ENCODE measurements at regions not wholly inside any gene's neighbourhood (a gene's known extent, or its start where the extent isn't known, plus 50 kb on each side); places are given as distances from the start of the nearest gene placed in this dataset.
"Not testable (repeated sequence)": the region's sequence is repeated elsewhere in the genome, so short reads cannot be mapped to it uniquely, and the experiment has no call there.

DNA sequence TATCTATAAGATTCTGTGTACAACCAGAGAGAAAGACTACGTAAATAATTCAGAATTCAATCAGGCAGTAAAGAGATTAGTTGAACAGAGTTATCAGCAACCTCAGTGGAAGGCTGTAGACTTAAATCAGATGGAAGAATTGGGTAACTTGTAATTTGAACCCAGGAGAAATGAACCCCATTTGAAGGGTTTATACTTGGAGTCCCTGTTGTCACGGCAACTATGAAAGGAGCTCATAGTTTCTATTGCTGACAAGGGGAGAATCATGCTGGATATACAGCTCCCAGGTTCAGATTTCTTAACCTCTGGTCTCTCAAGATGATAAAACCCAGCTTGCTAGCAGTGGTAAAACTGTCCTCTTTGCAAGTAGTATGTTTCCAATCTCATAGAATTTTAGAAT lies 54.4 kb upstream of the BMP4 start:
- DNase-seq (ENCODE audit: low spot score) = no peak

DNA sequence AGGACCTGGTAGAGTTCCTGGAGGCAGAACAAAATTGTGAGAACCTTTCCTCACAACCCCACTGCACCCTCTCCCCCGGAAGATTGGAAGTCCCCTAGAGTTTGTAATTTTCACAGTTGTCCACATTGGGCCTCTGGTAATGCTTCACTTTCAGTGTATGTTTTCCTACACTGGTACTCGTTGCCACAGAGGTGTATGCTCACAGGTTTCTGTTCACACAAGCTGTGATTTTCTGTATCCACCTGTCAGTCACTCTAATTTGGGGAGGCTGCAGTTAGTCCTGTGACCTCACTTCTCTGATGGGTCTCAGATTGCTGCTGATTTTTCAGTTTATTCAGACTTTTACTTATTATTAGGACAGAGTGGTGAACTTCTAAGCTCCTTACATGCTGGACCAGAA lies 66.4 kb upstream of the BMP4 start:
- DNase-seq (ENCODE audit: low spot score) = no peak

DNA sequence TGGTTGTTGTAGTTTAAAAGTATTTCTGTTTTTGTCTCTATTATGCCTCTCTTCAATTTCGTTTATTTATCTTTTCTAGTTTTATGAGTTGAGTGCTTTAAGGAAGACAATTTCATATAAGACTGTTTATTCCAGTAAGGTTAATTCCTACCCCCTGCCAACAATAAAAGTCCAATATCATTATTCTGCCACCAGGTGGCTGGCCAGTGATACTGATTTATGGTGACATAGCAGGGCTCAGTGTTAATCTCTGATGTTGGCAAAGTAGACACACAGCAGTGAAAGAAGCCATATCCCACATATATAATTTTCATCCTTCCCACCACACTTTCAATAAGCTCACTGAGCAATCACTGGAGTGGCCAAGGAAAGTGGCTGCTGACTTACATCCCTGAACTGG lies 69.0 kb upstream of the BMP4 start:
- DNase-seq (ENCODE audit: low spot score) = no peak

DNA sequence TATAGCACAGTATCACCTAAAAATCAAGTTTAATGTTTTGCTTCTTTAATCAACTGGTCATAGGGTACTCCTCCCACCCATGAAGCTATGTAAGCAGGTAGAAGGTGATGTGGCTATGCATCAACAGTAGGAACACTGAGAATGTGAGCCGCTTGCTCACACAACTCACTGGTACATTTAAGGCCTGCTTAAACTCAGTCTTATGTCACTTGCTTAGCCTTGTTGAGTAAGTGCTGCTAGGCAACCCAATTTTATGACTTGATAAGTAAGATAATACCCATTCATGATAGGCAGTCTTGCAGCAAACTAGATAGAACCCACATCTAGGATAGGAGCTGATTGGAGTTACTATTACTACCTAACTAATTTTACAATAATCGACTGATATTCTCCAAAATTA lies 70.0 kb upstream of the BMP4 start:
- no peak for DNase-seq (ENCODE audit: low spot score)

DNA sequence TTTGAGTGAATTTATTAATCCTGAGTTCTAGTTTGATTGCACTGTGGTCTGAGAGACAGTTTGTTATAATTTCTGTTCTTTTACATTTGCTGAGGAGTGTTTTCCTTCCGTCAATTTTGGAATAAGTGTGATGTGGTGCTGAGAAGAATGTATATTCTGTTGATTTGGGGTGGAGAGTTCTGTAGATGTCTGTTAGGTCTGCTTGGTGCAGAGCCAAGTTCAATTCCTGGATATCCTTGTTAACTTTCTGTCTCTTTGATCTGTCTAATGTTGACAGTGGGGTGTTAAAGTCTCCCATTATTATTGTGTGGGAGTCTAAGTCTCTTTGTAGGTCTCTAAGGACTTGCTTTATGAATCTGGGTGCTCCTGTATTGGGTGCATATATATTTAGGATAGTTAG lies 74.4 kb upstream of the BMP4 start:
- not testable (repeated sequence) for DNase-seq (ENCODE audit: low spot score)

DNA sequence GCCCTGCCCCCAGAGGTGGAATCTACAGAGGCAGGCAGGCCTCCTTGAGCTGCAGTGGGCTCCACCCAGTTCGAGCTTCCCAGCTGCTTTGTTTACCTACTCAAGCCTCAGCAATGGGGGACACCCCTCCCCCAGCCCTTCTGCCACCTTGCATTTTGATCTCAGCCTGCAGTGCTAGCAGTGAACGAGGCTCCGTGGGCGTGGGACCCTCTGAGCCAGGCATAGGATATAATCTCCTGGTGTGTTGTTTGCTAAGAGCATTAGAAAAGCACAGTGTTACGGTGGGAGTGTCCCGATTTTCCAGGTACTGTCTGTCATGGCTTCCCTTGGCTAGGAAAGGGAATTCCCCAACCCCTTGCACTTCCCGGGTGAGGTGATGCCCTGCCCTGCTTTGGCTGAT lies 76.7 kb upstream of the BMP4 start:
- not testable (repeated sequence) for DNase-seq (ENCODE audit: low spot score)

DNA sequence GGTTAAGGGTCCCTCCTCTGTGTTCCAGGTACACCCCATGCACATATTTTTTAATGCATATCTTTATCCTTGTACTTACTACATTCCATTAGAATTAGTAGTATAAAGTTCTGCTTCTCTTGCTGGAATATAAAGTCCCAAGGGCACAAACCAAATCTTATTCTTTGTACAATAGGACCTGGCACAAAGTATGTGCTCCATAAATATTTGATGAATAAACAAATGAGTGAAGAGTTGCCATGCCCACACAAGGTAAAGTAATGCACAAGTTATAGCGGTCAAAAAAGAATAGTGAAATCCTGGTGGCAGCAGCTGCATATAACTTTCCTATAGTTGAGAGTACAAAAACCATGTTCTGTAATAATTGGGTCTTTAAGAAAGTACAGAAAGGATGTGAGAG lies 82.1 kb upstream of the BMP4 start:
- DNase-seq (ENCODE audit: low spot score) = no peak

DNA sequence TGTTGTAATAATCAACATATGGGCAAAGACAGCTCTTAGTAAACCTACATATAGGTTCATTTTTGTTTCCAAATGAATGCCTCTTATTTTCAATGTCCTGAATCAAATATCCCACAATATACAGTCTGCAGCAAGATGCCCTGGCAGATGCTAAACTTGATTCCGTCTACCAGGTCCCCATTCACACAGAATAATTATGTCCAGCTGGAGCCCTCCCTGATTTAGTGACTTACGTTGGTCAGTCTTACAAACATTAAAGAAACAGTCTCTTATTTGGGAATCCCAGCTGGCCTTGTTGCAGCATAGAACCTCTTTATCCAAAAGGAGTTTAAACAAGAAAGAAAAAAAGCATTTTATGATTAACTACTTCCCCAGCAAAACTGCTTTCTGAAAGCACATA lies 82.7 kb upstream of the BMP4 start:
- DNase-seq (ENCODE audit: low spot score) = no peak

DNA sequence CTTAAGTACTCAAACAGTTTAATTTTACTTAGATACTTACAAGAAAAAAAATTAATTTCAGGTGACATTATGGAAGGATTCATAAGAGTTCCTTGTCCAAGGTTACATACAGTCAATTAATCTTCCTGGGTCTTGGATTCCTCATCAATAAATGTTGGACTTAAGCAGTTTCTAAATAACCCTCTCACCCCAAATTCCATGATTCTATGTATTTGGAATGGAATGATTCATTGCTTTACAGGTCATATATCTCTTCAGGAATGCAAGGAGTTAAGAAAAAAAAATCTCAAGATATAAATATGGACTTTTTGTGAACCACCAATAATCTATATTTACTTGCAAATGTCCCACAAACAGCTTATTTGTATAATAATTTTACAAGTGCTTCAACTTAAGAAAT lies 84.2 kb upstream of the BMP4 start:
- DNase-seq (ENCODE audit: low spot score) = no peak

DNA sequence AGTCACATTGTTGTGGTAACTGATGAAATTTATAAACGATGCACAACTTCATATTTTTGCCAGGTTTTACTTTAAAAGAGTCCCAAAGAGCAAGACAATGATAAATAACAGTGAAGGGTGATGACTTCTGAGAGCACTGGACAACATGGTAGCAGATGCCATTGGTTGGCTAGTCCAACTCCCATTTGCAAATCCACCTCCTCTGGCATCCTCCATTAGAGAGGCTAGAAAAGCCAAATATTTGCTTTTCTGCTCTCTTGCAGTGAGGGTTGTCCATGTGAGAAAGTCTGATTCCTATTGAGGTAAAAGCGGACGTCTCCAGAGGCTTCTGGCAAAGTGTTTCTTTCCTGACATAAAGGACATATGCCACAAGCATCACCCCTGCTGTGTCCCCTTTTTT lies 89.6 kb upstream of the BMP4 start:
- no peak for DNase-seq (ENCODE audit: low spot score)

DNA sequence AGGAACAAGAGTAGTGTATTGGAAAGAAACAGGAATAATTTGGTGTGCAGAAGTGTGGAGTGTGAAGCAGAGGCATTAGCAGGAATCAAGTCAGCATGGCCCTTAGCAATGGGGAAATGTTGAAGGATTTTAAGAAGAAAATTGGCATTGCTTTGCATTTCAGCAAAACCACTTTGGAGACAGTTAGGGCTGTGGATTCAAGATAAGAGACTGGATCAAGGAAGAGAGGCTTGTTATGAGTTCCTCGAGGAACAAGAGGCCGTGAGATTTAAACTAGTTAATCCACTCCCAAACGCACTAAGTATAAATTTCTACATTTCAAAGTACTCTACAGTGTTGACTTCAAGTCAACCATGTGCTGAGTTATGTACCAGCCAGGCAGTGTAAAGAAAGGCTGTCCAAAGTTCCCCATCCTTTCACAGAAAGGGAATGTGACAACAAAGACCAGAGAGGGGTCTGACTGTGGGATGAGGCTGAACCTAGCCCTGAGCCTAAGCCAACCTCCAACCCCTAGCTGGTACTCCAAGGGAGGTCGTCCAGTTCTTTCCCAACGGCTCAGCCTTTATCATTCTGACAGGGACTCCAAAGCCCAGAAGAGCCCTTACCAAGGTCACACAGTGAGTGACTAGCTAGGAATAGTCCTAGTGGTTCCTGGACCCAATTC lies 91.2 kb upstream of the BMP4 start:
- no peak for DNase-seq (ENCODE audit: low spot score)

DNA sequence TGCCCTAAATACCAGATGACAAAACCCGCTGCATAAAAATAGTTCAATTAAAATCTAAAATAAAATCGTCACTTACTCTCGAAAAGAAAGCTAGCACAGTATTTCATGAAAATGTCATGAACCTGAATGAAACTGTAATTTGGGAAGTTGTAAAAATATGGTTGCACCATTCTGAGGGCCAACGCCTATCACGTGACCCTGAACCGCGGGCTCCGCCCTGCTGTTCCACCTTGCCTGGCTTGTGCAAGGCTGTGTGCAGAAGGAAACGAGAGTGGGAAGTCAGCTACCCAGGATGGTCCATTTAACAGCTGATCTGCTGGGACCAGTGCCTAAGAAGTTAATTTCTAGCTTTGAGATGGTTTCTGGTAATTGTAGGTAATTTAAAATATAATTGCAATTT lies 91.7 kb upstream of the BMP4 start:
- no peak for DNase-seq (ENCODE audit: low spot score)

DNA sequence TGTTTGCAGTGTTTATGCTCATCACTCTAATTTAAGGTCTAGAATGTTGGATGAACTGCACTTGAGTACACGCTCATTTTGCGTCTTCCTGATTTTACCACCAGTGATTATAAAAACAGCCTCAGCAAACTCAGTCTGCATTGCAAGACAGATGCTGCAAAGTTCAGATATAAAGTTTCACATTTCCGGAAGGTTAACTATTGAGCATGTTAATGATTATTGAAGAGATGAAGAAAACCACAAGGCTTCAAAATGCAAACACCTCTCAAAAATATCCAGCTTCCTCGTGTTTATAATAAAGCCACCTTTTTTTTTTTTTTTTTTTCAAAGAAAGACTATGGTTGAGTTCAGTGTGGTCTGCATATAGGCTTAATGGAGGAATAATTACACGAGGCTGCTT lies 92.1 kb upstream of the BMP4 start:
- no peak for DNase-seq (ENCODE audit: low spot score)

DNA sequence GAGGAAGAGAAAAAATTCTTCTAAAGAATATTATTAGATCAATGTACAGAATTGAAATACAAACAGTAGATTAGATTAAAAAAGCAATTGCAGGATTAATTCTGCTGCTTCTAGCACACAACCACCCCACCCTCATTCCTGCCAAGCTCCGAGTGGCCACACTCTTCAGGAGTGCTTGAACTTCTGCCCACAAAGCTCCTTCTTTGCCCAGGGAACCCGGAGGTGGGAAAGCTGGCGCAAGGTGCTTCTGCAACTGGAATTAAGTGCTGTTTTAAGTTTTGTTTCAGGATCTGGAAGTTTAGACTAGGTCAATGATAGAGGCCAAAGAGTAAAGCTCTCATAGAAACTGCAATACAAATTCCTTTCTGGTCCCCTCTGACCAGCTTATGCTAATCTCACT lies 94.1 kb upstream of the BMP4 start:
- DNase-seq (ENCODE audit: low spot score) = no peak

DNA sequence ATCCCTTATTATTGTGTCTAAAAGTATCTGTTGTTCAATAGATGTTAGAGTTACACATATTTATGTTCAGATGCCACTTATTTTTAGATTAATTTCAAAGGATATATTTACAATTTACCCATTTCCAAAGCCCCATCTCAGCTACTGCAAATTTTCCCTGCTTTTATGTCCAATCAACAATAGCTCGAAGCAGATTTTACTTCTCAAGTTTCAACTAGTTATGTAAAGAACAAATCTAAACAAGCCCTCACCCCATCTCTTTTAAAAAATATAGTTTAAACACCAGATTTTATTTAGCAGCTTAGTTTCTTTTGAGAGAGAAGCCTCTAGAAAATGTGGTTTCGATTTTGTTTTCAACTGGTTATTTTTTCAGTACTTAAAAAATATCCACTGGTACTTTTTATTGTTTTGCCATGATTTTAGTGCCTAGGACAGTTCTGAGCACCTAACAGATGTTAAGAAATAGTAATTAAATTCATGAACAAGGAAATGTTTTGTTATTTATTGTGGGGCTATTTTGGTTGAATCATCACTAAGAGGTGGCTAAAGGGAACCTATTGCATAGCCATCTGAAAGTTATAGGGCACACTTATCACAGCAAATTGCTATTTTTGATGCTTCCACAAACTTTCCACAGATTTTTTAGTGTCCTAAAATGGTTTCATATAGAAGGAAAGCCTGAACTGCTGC lies 96.2 kb upstream of the BMP4 start:
- no peak for DNase-seq (ENCODE audit: low spot score)

DNA sequence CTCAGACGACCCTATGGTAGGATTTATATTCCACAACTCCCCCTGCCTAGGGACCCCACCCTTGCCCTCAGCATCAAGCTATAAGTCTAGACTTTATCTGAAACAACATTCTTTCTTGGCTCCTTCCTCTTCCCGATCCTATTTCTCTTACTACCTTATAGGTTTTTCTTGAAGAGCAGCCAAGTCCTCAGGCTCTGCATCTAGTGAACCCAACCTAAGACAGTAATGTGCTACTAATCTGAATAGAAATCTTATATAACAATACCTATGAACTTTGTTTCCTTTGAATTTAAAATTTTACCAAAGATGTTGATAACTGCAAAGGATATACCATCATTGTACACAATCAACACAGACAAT lies 96.7 kb upstream of the BMP4 start:
- no peak for DNase-seq (ENCODE audit: low spot score)

DNA sequence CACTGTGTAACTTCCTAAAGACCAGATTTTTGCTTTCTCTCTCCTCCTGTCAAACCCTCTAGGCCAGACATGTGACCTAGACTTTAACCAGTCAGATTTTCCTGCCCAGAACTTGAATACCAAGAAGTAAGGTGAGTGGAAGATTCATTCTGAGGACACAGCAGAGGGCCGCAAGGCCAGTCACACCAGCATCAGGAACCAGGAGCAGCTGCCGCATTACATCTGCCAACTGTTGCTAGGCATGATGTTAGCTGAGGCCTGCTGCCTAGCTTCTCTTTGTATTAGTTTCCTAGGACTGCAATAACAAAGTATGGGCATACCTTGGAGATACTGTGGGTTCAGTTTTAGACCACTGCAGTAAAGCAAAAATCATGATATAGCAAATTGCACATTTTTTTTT lies 101.9 kb upstream of the BMP4 start:
- no peak for DNase-seq (ENCODE audit: low spot score)

DNA sequence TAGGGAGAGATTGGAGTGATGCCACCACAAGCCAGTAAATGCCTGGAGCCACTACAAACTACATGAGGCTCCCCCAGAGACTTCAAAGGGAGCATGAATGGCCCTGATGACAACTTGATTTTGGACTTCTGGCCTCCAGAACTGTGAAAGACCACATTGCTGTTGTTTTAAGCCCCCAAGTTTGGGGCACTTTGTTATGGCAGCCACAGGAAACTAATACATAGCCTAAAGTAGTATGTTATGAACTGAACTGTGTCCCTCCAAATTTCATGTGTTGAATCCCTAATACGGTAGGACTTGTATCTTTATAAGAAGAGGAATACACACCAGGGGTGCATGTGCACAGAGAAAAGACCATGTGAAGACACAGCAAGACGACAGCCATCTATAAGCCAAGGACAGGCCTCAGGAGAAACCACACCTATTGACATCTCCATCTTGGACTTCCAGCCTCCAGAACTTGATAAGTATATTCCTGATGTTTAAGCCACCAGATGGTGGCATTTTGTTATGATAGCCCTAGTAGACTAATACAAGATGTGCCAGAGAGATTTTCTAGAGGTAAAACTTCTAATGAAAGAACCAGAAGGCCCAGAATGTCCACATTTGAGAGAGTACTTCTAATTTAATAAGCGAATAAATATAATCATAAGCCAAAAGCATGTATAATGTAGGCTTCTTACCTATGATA lies 127.1 kb upstream of the BMP4 start:
- DNase-seq (ENCODE audit: low spot score) = no peak

DNA sequence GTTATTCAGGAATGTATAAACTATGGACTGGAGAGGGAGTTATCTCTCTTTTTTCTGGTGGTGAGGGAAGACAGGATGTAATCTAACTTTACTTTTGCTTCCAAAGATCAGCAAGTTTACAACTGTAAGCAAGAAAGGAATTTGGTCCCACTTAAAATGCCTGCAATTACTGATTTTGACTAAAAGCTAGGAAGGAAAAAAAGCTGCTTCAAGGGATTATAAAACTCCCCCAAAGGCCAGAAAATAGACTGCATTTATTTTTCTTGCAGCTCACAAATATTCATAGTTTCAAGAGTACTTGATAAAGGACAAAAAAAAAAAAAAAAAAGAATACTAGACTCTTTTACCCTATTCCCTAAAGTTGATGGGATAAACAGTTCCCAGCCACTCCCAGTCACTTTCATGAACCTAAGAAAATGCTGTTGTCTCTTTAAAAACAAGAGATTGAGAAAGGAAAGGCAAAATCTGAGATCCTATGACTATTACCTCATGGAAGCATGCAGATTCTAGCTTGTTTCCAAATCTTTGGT lies 128.7 kb upstream of the BMP4 start:
- DNase-seq (ENCODE audit: low spot score) = no peak

DNA sequence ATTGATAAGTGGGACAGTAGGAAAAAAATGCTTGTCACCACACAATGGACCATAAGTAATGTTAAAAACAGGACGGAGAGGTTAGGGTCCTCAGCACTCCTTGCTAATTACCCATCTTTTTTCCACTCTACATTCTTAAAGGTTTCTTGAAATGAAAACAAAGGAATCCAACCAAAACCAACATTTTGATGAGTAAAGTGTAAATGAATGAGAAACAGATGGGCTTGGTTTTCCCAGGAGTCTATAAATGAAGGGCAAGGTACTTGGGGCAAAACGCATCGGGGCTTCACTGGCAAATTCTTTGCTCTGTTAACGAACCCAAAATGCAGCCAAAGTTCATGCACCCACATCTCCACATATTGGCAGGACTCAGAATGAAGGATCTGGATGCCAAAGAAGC lies 129.2 kb upstream of the BMP4 start:
- DNase-seq (ENCODE audit: low spot score) = no peak

DNA sequence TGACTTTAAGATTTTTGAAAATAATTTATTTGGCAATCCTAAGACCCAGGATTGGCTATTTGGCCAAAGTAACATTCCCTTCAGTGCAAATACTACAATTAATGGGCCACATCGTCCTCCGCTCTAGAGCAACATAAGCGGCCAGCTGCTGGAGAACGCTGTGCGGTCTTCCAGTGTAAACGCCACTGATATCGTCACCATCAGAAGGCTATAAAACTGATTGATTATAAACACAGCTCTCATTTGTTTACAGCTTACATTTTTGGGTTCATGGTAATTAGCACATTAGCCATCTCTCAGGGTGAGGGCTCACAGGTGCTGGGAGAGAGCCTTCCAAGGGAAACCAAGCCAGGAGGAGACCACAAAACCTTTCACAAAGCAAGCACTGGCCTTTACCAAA lies 130.1 kb upstream of the BMP4 start:
- DNase-seq (ENCODE audit: low spot score) = no peak

DNA sequence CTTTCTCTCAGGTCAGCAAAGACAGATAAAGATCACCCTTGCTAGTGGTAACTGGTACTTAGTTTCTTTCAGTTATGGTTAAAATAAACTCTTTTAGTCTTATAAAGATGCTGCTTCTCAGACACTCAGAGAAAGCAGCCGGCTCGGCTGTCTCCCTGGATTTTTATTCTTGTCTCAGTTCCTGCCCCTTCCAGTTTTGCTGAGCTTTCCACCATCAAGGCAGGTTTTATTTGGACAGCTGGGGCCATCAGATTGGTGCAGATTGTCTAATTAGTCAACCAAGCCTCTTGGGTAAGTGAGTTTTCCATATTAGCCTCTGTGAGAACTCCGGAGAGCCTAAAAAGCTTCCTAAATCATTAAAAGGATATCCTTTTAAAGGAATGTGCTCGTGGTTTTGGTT lies 130.8 kb upstream of the BMP4 start:
- no peak for DNase-seq (ENCODE audit: low spot score)

DNA sequence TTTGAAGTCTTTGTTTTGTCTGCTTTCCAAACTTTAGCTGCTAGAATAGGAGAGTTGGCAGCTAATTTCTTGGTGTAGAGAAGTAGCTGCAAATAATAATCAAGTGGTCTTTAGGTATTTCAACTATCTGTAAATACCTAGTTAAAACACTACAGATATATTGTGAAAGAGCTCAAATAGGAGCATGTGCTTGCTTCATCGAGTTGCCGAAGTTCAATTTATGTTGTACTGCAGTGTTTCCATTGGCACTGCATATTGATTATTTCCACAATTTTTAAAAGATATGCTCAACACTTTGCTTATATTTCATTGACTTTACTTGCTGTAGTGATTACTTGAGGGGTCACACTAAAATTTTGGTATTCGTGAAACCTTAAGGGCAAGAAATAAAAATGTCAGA lies 131.6 kb upstream of the BMP4 start:
- DNase-seq (ENCODE audit: low spot score) = no peak

Measured in ureter (tissue), 1 donor.